ENCODE measurements at regions not wholly inside any gene's neighbourhood (a gene's known extent, or its start where the extent isn't known, plus 50 kb on each side); places are given as distances from the start of the nearest gene placed in this dataset.

GRCh38 chr4:41388080-41388479 is 131.4 kb downstream of the UCHL1 start:
- TF ChIP-seq CTCF (conservative IDR thresholded peaks at IDR 0.05) (no peak), ZFX (IDR thresholded peaks at IDR 0.05) (no peak)

Measured in C4-2B (cell line).